Activated CD4-positive, alpha-beta T cell treated with anti-CD3 and anti-CD28 coated beads, Interleukin-2, amount 50 U/mL, for 24 hours (primary cell): ENCODE measurements at regions not wholly inside any gene's neighbourhood (a gene's known extent, or its start where the extent isn't known, plus 50 kb on each side); places are given as distances from the start of the nearest gene placed in this dataset.

Experiments
- DNase-seq, 2 donors: peaks; one replicate each; pipeline ENCODE4 v3.0.0-alpha.2; 2020; ENCODE audit warnings: low read depth in 1 of 2, low spot score in 1 of 2

- no peak for DNase-seq
Measured at GRCh38 chr6:137688230-137688971, 178.7 kb upstream of the TNFAIP3 start.

- no peak for DNase-seq
Measured at GRCh38 chr6:137689377-137689776, 177.7 kb upstream of the TNFAIP3 start.

GRCh38 chr6:137690034-137690433, 177.0 kb upstream of the TNFAIP3 start:
- DNase-seq = no peak

- DNase-seq = no peak
Measured at GRCh38 chr6:137690721-137691120, 176.3 kb upstream of the TNFAIP3 start.

- DNase-seq = no peak
Measured at GRCh38 chr6:137692308-137692707, 174.8 kb upstream of the TNFAIP3 start.

GRCh38 chr6:137692806-137693205, 174.3 kb upstream of the TNFAIP3 start:
- no peak for DNase-seq

GRCh38 chr6:137693711-137694110, 173.3 kb upstream of the TNFAIP3 start:
- DNase-seq = no peak

GRCh38 chr6:137696765-137697164, 170.3 kb upstream of the TNFAIP3 start:
- DNase-seq = no peak

- DNase-seq = no peak
Measured at GRCh38 chr6:137697267-137697938, 169.7 kb upstream of the TNFAIP3 start.

- DNase-seq = no peak
Measured at GRCh38 chr6:137698636-137699030, 168.4 kb upstream of the TNFAIP3 start.

- peak in 1 of 2 donors; percentile 42 for DNase-seq
Measured at GRCh38 chr6:137699031-137699683, 167.9 kb upstream of the TNFAIP3 start.

- no peak for DNase-seq
Measured at GRCh38 chr6:137700161-137700560, 166.9 kb upstream of the TNFAIP3 start.

- no peak for DNase-seq
Measured at GRCh38 chr6:137700751-137701477, 166.1 kb upstream of the TNFAIP3 start.

- DNase-seq = no peak
Measured at GRCh38 chr6:137701942-137702341, 165.1 kb upstream of the TNFAIP3 start.

GRCh38 chr6:137702791-137703424, 164.2 kb upstream of the TNFAIP3 start:
- no peak for DNase-seq

- no peak for DNase-seq
Measured at GRCh38 chr6:137704802-137705159, 162.3 kb upstream of the TNFAIP3 start.

- peak; percentile 48 to 49 for DNase-seq
Measured at GRCh38 chr6:137705160-137706082, 161.6 kb upstream of the TNFAIP3 start.

- DNase-seq = no peak
Measured at GRCh38 chr6:137706083-137706750, 160.8 kb upstream of the TNFAIP3 start.

GRCh38 chr6:137707038-137707589, 159.9 kb upstream of the TNFAIP3 start:
- DNase-seq = no peak
